ENCODE measurements at regions not wholly inside any gene's neighbourhood (a gene's known extent, or its start where the extent isn't known, plus 50 kb on each side); places are given as distances from the start of the nearest gene placed in this dataset.

DNA sequence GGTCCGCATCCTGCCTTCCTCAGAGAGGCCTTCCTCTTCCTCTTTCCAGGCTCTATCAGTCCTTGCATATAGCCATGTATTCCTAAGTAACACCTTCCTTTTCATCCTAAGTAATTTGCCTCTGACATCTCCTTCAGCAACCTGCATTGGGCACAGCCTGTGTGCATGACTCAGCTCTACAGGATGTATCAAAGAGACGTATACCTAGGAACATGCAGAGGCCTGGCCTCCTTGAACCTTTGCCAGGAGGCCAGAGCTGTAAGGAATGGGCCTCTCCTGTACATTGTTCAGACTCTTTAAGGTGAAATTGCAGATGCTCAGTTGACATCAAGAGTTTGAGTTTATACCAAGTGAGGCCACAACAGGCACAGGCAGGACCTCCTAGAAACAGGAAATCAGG is 76.0 kb upstream of the CELF4 start:
- in situ Hi-C loops (cut with MboI; ENCODE audit: low sequenced_read_pairs), result no loop called here
- DNase-seq (ENCODE audit: low spot score in 2 of 2), result no peak
- H3K27me3 ChIP-seq (ENCODE audit: low read depth), result no peaks in the 10 kb centered on the region
- H3K9me3 ChIP-seq, result no peaks in the 10 kb centered on the region
- H3K4me3 ChIP-seq, result no peak overlapping the region
- no peaks in the 10 kb centered on the region for H3K4me1 ChIP-seq
- H3K36me3 ChIP-seq (replicated peaks), result no peaks in the 10 kb centered on the region

DNA sequence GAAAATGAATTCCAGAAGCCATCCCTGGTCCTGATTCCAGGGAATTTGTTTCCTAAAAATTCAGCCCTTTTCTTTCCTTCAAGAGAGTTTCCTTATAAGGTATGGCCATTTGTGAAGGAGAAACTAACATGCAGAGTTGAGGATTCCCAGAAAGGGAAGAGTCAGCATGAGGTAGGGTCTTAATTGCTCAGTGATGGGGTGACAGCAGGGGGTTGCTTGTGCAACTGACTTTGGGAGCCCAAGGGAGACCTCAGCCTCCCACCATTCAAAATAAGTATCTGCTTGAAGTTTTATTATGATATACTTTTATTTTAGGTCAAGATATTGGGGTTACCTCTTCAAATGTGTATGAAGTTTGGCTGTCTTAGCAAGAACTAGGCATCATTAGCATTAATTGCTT is 74.9 kb upstream of the CELF4 start:
- H3K9me3 ChIP-seq, result no peaks in the 10 kb centered on the region
- no peak for DNase-seq (ENCODE audit: low spot score in 2 of 2)
- H3K4me1 ChIP-seq, result no peaks in the 10 kb centered on the region
- no peak overlapping the region for H3K4me3 ChIP-seq
- in situ Hi-C loops (cut with MboI; ENCODE audit: low sequenced_read_pairs), result no loop called here
- no peaks in the 10 kb centered on the region for H3K36me3 ChIP-seq (replicated peaks)
- no peaks in the 10 kb centered on the region for H3K27me3 ChIP-seq (ENCODE audit: low read depth)

- H3K4me3 ChIP-seq, result no peak overlapping the region
- no peaks in the 10 kb centered on the region for H3K4me1 ChIP-seq
- in situ Hi-C loops (cut with MboI; ENCODE audit: low sequenced_read_pairs), result no loop called here
- H3K36me3 ChIP-seq (replicated peaks), result no peaks in the 10 kb centered on the region
- no peaks in the 10 kb centered on the region for H3K27me3 ChIP-seq (ENCODE audit: low read depth)
- no peaks in the 10 kb centered on the region for H3K9me3 ChIP-seq
- DNase-seq (ENCODE audit: low spot score in 2 of 2), result no peak
Measured at GRCh38 chr18:37639846-37640245, 74.2 kb upstream of the CELF4 start.

- in situ Hi-C loops (cut with MboI; ENCODE audit: low sequenced_read_pairs), result no loop called here
- Histone ChIP-seq H3K4me1 (no peaks in the 10 kb centered on the region), H3K36me3 (replicated peaks) (no peaks in the 10 kb centered on the region), H3K27me3 (ENCODE audit: low read depth) (no peaks in the 10 kb centered on the region), H3K9me3 (no peaks in the 10 kb centered on the region), H3K4me3 (no peak overlapping the region)
- DNase-seq (ENCODE audit: low spot score in 2 of 2), result no peak
Measured at GRCh38 chr18:37637478-37637850, 71.9 kb upstream of the CELF4 start.

- Histone ChIP-seq H3K27me3 (ENCODE audit: low read depth) (no peaks in the 10 kb centered on the region), H3K4me3 (no peak overlapping the region), H3K9me3 (no peaks in the 10 kb centered on the region), H3K36me3 (replicated peaks) (no peaks in the 10 kb centered on the region), H3K4me1 (no peaks in the 10 kb centered on the region)
- in situ Hi-C loops (cut with MboI; ENCODE audit: low sequenced_read_pairs), result no loop called here
- DNase-seq (ENCODE audit: low spot score in 2 of 2), result no peak
Measured at GRCh38 chr18:37636831-37637477, 71.4 kb upstream of the CELF4 start.

DNA sequence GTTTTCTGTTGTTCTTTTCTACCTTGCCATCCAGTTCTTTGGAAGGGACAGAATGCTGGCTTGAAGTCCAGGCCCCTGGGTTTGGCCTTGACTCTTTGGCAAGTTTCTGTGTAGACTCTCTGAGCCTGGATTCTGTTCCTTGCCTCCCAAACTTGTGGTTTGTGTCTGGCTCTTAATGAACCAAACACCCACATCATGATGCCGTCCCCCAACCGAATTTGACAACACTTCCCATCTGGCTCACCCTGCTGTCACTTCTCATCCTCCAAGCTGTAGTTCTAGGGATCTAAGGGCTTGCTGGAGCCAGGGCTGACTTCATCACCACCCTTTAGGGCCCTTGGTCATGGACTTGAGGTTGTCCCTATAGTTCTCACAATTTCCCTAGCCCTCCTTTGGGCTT is 68.9 kb upstream of the CELF4 start:
- no peak overlapping the region for H3K4me3 ChIP-seq

GRCh38 chr18:37631422-37631821 is 65.8 kb upstream of the CELF4 start:
- no peak overlapping the region for H3K4me3 ChIP-seq
- H3K9me3 ChIP-seq, result no peaks in the 10 kb centered on the region
- no peaks in the 10 kb centered on the region for H3K27me3 ChIP-seq (ENCODE audit: low read depth)
- in situ Hi-C loops (cut with MboI; ENCODE audit: low sequenced_read_pairs), result no loop called here
- H3K36me3 ChIP-seq (replicated peaks), result no peaks in the 10 kb centered on the region
- DNase-seq (ENCODE audit: low spot score in 2 of 2), result no peak
- no peaks in the 10 kb centered on the region for H3K4me1 ChIP-seq

More for the DNA sequence above, 68.9 kb upstream of the CELF4 start:
- H3K4me1 ChIP-seq, result no peaks in the 10 kb centered on the region
- DNase-seq (ENCODE audit: low spot score in 2 of 2), result no peak
- H3K36me3 ChIP-seq (replicated peaks), result no peaks in the 10 kb centered on the region
- no peaks in the 10 kb centered on the region for H3K27me3 ChIP-seq (ENCODE audit: low read depth)
- no peaks in the 10 kb centered on the region for H3K9me3 ChIP-seq
- in situ Hi-C loops (cut with MboI; ENCODE audit: low sequenced_read_pairs), result no loop called here

DNA sequence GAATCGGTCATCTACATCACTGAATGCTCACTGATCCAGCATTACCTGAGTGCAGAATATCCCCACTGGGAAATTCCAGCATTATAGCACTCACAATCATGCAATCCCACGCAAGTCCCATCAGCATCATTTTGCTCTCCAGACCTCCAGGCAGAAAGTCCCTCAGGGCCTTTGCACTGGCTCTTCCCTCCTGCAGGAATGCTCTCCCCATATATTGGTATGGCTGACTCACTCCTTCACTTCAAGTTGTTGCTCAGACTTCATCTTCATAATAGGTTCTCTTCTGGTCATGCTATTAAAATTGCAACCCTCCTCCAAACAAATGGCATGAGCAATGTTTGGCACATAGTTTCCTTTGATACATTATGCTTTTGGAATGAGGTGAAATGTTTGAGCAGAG is 64.7 kb upstream of the CELF4 start:
- in situ Hi-C loops (cut with MboI; ENCODE audit: low sequenced_read_pairs), result no loop called here
- H3K9me3 ChIP-seq, result no peaks in the 10 kb centered on the region
- no peak overlapping the region for H3K4me3 ChIP-seq
- H3K4me1 ChIP-seq, result no peaks in the 10 kb centered on the region
- H3K36me3 ChIP-seq (replicated peaks), result no peaks in the 10 kb centered on the region
- DNase-seq (ENCODE audit: low spot score in 2 of 2), result no peak
- H3K27me3 ChIP-seq (ENCODE audit: low read depth), result no peaks in the 10 kb centered on the region

DNA sequence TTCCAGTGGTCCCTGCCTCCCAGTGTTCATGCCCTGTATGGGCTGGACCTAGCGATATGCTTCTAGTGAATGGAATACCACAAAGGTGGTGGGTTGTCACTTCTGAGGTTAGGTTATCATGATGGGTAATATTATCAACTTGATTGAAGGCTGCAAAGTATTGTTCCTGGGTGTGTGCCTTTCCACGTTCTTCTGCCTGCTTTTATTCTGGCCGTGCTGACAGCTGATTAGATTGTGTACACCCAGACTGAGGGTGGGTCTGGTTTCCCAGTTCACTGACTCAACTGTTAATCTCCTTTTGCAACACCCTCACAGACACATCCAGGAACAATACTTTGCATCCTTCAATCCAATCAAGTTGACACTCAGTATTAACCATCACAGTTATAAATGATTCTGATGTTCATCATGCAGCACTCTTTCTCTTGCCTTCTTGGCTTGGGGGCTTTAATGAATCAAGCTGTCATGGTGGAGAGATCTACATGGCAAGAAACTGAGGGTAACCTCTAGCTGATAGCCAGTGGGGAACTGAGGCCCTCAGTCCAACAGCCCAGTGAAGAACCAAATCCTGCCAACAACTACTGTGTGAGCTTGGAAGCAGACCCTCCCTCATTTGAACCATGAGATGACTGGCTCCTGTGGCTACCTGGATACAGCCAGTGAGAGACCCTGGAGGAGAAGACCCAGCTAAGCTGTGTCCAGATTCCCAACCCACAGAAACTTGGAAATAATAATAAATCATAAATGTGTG is 63.0 kb upstream of the CELF4 start:
- no peaks in the 10 kb centered on the region for H3K36me3 ChIP-seq (replicated peaks)
- H3K4me3 ChIP-seq, result no peak overlapping the region
- DNase-seq (ENCODE audit: low spot score in 2 of 2), result no peak
- no peaks in the 10 kb centered on the region for H3K9me3 ChIP-seq
- no peaks in the 10 kb centered on the region for H3K27me3 ChIP-seq (ENCODE audit: low read depth)
- no peaks in the 10 kb centered on the region for H3K4me1 ChIP-seq
- in situ Hi-C loops (cut with MboI; ENCODE audit: low sequenced_read_pairs), result no loop called here

- in situ Hi-C loops (cut with MboI; ENCODE audit: low sequenced_read_pairs), result no loop called here
- H3K9me3 ChIP-seq, result no peaks in the 10 kb centered on the region
- no peaks in the 10 kb centered on the region for H3K4me1 ChIP-seq
Measured at GRCh38 chr18:37624318-37624717, 58.7 kb upstream of the CELF4 start.

DNA sequence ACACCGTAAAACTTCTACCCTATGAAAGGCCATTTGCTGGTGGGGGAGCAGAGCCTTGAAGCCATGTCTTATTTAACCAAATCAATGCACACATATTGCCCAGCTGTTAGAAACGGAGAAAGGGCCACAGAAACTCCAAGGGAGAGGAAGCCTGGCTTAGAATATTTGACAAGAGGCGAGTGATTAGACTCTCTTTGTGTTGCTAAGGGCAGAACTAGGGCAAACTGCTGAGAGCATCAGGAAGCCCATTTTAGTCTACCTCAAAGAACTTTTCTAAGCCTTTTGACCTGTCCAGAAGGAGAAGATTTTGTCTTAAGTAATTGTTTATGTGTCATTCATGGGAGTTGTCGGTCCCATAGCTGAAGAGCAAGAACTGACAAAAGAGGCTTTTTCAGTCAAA is 54.4 kb upstream of the CELF4 start:
- Histone ChIP-seq H3K4me1 (no peaks in the 10 kb centered on the region), H3K9me3 (no peaks in the 10 kb centered on the region), H3K4me3 (no peak overlapping the region), H3K27me3 (ENCODE audit: low read depth) (no peaks in the 10 kb centered on the region), H3K36me3 (replicated peaks) (no peaks in the 10 kb centered on the region)
- in situ Hi-C loops (cut with MboI; ENCODE audit: low sequenced_read_pairs), result loop anchor here (10.0 kb wide), 1 partner anchor 55 kb away; no protein-coding TSS in a partner anchor
- no peak for DNase-seq (ENCODE audit: low spot score in 2 of 2)

More at GRCh38 chr18:37624318-37624717, 58.7 kb upstream of the CELF4 start:
- no peaks in the 10 kb centered on the region for H3K36me3 ChIP-seq (replicated peaks)
- no peak overlapping the region for H3K4me3 ChIP-seq
- no peaks in the 10 kb centered on the region for H3K27me3 ChIP-seq (ENCODE audit: low read depth)
- no peak for DNase-seq (ENCODE audit: low spot score in 2 of 2)

DNA sequence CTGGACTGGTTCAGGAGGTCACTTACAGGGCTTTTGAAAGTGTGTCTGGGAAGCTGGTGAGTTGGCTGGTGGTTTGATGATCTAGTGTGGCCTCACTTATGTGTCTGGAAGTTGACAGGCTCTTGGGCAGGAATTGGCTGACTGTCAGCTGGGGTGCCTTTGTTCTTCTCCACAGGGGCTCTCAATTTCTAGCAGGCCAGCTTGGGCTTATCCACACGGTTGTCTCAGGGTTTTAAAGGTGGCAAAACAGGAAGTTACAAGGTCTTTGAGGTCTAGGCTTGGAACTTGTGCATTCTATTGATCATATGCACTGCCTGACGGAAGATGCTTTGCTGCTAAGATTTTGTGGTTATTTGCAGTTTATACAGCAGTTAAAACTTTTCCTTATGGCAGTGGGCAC is 52.0 kb upstream of the CELF4 start:
- Histone ChIP-seq H3K27me3 (ENCODE audit: low read depth) (no peaks in the 10 kb centered on the region), H3K9me3 (no peaks in the 10 kb centered on the region), H3K4me1 (no peaks in the 10 kb centered on the region), H3K4me3 (no peak overlapping the region), H3K36me3 (replicated peaks) (no peaks in the 10 kb centered on the region)
- in situ Hi-C loops (cut with MboI; ENCODE audit: low sequenced_read_pairs), result loop anchor here (10.0 kb wide), 1 partner anchor 57 kb away; no protein-coding TSS in a partner anchor
- DNase-seq (ENCODE audit: low spot score in 2 of 2), result no peak
